ENCODE measurements at regions not wholly inside any gene's neighbourhood (a gene's known extent, or its start where the extent isn't known, plus 50 kb on each side); places are given as distances from the start of the nearest gene placed in this dataset.

DNA sequence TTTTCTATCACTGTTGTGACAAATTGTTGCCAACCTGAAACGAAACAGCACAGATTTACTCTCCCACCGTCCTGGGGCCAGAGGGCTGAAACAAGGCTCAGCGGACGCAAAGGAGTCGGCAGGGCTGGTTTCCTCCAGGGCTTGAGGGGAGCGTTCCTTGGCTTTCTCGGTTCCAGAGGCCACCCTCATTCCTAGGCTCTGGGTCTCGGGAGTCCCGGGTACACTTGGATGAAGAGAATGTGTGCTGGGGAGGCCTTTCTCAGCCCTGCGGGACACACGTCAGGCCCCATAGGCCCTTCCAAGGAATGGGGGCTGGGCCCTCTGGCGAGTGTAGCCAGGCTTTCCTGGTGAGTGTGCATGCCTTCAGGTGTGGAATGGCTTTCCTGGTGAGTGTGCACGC, 287.3 kb upstream of the HS6ST1 start:
- TF ChIP-seq, protein P1, sequence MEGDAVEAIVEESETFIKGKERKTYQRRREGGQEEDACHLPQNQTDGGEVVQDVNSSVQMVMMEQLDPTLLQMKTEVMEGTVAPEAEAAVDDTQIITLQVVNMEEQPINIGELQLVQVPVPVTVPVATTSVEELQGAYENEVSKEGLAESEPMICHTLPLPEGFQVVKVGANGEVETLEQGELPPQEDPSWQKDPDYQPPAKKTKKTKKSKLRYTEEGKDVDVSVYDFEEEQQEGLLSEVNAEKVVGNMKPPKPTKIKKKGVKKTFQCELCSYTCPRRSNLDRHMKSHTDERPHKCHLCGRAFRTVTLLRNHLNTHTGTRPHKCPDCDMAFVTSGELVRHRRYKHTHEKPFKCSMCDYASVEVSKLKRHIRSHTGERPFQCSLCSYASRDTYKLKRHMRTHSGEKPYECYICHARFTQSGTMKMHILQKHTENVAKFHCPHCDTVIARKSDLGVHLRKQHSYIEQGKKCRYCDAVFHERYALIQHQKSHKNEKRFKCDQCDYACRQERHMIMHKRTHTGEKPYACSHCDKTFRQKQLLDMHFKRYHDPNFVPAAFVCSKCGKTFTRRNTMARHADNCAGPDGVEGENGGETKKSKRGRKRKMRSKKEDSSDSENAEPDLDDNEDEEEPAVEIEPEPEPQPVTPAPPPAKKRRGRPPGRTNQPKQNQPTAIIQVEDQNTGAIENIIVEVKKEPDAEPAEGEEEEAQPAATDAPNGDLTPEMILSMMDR (IDR thresholded peaks at IDR 0.05) = no peak
- no peak for TF ChIP-seq POLR2A (IDR thresholded peaks at IDR 0.05)

Measured in ovary (tissue), 3 donors.